Stimulated activated CD4-positive, alpha-beta T cell treated with anti-CD3 and anti-CD28 coated beads, Interleukin-2, amount 100 ng/mL, for 48 hours (primary cell): ENCODE measurements at regions not wholly inside any gene's neighbourhood (a gene's known extent, or its start where the extent isn't known, plus 50 kb on each side); places are given as distances from the start of the nearest gene placed in this dataset.
"Not testable (repeated sequence)": the region's sequence is repeated elsewhere in the genome, so short reads cannot be mapped to it uniquely, and the experiment has no call there.

Experiments used
- DNase-seq, 2 donors: peaks; one replicate each; pipeline ENCODE4 v3.0.0-alpha.2; 2020

DNA sequence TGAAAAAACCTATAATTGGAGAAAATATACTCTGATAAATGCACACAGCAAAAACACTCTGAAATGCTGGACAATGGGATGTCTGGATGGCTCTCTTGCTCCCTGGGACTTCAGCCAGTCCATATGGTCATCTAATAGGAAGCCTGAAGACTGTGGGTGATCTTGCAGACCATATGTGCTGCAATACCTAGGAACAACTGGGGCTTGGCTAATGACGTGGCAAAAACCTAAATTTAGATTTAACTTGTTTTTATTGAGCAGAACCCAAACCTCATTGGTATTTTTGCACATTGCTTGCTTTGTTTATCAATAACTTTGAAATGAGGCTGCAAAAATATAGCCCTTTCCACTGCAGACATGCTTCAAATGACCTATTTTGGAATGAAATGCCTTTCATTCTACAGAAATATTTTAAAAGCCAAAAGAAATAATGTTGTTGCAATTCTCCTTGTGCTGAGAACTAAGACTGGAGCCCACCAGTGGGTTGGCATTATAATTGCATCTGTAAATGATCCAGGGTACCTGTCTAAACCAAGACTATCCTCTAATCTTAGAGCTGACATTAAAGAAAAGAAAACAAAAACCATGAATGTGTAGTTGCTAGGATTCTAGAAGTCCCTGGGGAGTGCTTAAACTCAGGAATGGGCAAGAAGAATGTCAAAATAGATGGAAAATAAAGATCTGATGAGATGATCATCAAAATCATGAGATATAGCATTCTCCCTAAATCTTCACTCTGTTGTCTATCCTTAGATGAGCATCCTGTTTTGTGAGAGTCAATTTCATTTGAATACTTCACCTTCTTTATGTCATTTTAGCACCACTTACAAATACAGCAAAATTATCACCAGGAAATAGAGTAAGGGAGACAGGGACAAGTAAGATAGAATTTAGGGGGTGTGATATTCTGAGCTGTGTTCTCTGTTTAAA, 152.1 kb upstream of the RIMS1 start:
- no peak for DNase-seq

DNA sequence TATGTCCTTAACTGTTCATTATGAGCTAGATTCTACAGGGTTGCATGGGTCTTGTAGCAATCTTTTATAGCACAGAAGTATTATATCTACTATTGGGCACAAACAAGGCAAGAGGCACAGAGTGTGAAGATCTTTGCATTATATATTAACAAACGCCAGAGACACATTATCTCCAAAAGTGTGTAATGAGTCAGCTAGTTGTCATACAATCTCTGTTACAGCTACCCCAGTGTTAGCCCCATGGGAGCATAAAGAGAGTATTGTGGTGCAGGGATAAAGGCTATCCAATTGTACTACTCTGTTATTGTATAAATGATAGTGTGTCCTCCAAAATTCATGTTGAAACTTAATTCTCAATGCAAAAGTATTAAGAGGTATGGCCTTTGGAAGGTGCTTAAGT, 148.4 kb upstream of the RIMS1 start:
- no peak for DNase-seq

DNA sequence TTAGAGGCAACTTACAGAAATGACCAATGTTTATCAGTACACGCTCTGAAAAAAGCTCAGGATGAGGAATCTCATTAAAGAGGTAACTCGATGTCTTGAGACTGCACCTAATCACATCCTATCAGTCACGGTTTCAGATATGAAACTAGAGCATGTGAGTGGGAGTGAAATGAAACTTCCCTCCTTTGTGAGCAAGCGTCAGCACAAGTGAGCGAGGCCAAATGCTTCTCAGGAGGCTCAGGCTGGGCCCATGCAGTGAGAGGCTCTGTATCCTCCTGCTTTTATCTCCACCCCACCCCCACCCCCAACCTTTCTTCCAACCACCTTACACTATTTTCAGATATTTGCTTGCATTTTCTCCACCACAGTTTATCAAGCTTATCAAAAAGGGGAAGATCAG, 140.8 kb upstream of the RIMS1 start:
- no peak for DNase-seq

DNA sequence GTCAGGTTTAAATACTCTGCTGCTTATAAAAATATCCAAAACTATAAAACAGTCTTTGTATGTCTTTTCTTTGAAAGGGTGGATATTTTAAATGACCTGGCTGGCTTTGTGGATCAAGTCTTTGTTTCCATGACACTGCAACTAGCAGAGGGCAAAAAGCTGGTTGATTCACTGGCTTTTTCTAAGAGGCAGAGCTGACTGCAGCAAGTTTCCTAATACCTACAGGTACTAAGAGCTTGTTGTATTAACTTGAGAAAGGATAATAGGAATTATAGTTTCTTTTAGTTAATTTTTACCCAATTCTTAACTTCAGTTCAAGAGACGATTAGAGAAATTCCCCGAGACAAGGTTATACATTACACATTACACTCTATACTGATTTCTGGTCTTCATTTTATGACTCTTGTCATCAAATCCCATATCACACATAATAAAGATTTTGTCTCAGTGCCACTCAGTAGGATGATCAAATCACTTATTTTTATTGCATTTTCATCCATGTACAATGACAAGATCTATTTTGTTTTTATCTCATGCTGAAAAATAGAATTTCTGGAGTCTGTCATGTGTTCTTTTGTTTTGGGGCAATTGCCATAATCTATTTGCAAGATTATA, 120.1 kb upstream of the RIMS1 start:
- DNase-seq = no peak

DNA sequence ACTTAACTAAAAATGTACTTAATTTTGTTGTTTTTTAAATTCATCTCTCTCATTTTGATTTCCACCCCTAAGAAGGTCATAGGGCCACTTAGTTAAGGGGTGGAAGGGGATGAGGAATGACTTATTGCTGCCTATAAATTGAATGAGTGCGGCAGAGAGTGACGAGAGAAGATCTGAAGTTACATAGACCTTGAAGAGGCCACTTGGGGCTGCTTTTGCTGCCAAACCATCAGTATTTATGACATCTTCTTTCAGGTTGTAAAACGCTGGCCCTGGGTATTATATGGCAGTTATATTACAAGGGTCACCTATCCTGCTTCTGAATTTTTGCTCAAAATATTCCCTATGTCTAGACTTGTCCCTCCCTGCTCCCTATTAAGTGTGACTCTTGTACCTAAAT, 119.6 kb upstream of the RIMS1 start:
- DNase-seq = no peak

DNA sequence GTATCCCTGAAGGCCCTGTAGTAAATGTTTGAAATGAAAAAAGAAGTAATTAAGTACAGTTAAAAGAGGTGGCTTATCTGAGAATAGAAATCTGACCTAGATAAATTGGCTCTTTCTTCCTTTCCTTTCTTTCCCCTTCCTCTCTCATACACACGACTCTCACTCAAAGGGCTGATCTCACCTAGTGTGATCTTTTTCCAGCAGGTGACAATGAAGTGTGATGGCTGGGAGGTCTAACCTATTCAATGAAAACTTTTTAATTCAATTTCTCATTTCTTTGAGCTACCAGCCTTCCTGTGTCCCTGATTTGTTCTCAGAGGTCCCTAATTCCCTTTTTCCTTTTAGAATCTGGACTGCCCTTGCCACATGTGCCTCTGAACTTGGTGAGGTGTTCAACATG, 118.0 kb upstream of the RIMS1 start:
- no peak for DNase-seq

DNA sequence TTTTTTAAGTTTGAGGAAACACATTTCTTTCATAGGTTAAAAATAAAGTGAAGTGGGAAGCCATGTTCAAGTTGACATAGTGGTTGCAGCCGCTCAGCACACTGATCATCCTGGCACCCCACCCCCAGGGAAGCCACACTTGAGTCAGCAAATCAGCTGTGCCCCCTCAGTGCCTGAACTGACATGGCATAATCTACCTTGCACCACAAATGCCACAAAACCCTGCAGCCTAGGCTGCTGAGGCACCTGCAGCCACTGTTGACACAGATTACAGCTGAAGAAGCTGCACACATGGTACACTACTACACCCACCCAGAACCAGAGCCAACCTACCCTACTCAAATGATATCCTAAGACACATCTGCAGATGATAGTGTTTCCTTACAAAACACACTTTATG, 77.5 kb upstream of the RIMS1 start:
- DNase-seq = no peak

DNA sequence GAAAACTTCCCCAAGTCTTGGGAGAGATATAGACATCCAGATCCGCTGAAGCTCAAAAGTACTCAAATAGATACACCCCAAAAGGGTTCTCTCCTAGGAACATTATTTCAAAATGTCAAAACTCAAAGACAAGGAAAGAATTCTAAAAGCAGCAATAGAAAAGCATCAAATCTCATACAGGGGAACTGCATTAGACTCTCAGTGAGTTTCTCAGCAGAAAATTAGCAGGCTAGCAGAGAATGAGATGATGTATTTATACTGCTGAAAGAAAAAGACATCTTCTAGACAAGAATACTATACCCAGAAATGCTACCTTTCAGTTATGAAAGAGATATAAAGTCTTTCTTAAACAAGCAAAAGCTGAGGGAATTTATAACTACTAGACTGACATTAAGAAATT, 75.5 kb upstream of the RIMS1 start:
- DNase-seq = no peak

DNA sequence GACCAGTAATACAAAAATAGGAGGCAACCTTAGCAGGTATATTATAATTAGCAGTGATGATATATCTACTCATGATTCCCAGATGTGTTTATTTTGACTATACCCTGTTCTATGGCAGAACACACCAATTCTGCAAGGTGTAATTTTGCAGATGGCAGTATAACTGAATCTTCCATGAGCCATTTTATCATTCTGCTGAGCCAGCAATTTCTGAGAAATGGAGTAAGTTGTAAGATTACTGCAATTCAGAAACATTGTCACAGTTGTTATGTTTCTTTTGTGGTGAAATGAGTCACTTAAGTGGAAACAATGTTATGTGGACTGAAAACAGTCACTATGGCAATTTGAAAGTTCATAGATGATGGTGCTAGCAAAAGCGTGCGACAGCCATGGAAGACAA, 63.7 kb upstream of the RIMS1 start:
- DNase-seq = no peak

DNA sequence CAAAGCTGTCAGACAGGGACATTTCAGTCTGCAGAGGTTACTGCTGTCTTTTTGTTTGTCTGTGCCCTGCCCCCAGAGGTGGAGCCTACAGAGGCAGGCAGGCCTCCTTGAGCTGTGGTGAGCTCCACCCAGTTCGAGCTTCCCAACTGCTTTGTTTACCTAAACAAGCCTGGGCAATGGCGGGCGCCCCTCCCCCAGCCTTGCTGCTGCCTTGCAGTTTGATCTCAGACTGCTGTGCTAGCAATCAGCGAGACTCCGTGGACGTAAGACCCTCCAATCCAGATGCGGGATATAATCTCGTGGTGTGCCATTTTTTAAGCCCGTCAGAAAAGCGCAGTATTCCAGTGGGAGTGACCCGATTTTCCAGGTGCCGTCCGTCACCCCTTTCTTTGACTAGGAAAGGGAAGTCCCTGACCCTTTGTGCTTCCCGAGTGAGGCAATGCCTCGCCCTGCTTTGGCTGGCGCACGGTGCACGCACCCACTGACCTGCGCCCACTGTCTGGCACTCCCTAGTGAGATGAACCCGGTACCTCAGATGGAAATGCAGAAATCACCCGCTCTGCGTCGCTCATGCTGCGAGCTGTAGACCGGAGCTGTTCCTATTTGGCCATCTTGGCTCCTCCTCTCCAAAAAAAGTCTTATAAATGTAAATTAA, 54.1 kb upstream of the RIMS1 start:
- DNase-seq = not testable (repeated sequence)
